Epithelial cell of prostate (primary cell): ENCODE measurements at regions not wholly inside any gene's neighbourhood (a gene's known extent, or its start where the extent isn't known, plus 50 kb on each side); places are given as distances from the start of the nearest gene placed in this dataset.

Experiments used
- DNase-seq: peaks from one replicate; pipeline ENCODE4 v3.0.0-alpha.2; 2011; ENCODE audit warnings: low read depth, low spot score
- H3K27ac ChIP-seq: fragments of 450-650 bp; 2 replicates; pipeline ENCODE4 v1.5.1; 2017; ENCODE audit warnings: mild to moderate bottlenecking

DNA sequence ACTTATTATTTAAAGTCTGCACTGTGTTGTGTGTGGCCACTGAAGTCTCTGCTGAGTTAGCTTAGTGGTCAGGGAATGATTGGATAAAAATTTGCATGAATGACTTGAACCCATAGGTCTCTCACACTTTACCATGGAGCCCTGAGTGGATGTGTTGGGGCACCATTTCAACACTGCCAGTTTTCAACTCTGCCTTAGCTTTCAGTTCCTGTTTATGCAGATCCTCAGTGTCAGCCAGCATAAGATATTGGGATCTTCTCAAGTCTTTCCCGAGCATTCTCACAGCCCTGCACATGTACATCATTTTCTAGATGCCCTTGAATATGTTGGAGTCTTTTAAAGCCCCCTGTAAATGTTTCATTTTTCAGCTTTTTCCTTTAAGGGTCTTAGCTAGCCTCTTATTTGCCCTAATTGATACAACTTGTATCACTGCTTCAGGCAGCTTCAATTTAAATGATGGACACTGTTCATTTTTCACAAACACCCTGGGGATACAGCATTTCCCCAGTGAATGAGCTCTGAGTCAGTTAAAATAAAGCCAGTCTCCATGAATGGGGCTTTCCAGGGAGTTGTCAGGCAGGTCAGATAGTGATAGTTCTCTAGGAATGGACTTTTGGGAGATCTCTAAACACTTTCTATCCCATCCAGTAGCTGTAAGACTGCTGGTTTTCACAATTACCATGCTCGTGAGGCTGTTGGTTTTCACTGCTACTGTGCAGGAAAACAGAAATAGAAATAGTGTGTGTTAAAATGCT lies 211.9 kb upstream of the PAPPA start:
- peak overlapping the region; percentile 24 for H3K27ac ChIP-seq
- no peak for DNase-seq

DNA sequence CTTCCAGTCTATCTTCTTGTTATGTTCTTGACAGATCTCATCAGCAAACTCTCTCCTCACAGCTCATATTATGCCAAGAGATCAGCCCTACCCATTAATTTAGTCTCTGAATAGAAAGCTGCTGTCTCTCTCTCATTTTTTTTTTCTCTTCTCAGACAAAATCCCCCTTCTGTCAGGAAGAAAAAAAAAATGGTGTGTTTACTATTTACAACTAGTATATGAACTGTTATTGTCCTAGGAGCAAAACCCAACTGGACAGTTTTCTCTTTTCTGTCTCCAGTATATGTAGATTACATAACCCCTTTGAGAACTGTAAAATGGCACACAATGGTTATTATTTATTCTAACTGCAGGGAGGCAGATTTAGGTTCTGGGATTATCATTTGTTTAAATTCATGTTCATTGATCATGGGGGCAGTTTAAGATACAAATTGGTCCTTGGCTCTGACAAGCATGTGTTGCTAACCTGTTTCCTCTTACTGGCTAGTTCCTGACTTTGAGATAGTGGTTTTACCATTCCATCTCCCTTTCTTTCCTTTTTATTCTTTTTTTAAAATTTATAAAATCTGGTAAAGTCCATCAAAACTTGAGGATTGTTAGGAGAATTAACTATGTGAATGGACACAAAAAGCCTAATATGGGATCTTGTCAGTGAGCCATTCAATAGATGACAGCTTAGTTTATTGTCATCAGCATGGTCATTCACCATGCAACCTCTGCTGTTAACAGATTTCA lies 210.0 kb upstream of the PAPPA start:
- peak overlapping the region; percentile 79 for H3K27ac ChIP-seq
- no peak for DNase-seq

DNA sequence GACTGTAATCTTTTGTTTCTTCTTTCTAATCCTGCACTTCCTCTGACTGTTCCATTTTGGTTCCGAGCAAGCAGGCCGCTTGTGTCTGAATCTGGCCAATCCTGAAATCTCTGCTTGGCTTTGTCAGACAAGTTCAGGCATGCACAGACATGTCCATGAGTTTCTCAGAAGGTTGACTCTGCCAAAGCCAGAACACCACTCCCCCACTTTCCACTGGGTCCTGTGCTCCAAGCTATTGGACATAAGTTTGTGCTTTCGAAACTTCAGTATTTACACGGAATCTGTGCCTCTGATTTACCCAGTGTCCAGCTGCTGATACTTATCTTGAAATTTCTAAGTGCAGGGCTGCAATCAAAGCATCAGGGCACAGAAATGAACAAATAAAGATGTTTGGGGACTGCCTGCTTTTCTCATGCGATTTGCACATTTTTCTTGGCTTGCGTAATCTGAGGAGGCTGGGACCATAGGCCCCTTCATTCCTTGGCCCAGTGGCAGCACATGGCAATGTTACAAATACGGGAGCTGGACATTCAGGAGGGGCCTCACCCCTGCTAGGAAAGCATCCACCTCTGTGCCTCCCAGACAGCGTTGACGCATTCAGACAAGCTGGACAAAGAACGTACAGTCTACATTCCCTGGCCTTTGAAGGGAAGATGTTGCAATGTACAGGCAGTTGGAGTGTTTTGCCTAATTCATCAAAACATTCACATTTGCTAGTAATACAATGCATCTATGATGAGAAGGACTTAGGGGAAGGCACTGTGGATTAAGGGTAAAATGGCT lies 209.2 kb upstream of the PAPPA start:
- peak; percentile 84 for DNase-seq
- peak overlapping the region; percentile 79 for H3K27ac ChIP-seq

DNA sequence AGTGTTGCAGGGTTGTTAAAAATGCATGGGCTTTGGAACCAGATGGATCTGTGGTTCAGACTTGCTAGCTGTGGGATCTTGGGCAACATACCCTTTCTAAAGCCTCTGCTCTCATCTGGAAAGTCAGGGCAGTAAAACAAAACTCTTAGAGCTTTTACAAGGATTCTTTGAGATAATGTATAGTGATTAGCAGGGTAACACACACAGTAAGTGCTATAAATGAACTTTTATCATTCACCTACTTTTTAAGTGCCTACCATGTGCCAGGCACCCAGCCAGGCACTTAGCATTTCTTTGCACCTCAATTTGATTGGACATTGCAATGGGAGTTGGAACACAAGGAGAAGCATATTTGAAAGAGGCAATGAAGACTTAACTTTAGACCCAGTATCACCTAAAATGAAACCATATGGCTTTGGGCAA lies 208.6 kb upstream of the PAPPA start:
- peak overlapping the region; percentile 79 for H3K27ac ChIP-seq
- DNase-seq = no peak

DNA sequence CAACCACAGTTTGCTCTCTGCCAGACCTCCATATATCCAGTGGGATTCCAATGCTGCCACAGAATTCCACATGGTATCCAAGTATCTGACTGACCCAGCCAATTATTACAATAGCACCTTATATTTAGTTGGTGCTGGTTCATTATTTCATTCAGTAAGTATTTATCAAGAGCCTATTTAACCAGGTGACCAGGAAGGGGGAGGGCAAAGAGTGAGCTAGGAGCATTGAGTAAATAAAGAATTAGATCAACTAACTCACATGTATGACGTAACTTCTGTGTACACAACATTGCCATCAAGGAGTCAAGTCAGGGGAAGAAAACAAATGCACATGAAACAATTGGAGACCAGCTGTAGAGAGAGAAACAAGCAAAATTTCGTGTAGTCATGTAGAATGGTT lies 207.1 kb upstream of the PAPPA start:
- H3K27ac ChIP-seq = no peak overlapping the region
- DNase-seq = peak; percentile 63

DNA sequence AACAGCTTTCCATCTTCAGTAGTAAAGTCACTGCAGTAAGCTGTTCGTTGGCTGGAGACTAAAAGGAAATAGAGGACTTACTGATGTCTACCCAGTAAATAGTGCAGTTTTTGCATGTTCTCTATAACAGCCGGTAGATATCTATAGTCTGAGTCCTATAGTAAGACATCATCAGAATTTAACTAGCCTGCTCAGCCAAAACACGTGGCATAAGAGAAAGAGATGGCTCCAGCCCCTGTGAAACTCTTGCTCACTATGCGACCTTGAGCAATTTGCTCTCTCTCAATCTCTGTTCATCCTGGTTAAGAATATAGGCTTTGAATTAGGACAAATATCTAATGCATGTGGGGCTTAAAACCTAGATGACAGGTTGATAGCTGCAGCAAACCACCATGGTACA lies 201.6 kb upstream of the PAPPA start:
- no peak overlapping the region for H3K27ac ChIP-seq
- DNase-seq = no peak

DNA sequence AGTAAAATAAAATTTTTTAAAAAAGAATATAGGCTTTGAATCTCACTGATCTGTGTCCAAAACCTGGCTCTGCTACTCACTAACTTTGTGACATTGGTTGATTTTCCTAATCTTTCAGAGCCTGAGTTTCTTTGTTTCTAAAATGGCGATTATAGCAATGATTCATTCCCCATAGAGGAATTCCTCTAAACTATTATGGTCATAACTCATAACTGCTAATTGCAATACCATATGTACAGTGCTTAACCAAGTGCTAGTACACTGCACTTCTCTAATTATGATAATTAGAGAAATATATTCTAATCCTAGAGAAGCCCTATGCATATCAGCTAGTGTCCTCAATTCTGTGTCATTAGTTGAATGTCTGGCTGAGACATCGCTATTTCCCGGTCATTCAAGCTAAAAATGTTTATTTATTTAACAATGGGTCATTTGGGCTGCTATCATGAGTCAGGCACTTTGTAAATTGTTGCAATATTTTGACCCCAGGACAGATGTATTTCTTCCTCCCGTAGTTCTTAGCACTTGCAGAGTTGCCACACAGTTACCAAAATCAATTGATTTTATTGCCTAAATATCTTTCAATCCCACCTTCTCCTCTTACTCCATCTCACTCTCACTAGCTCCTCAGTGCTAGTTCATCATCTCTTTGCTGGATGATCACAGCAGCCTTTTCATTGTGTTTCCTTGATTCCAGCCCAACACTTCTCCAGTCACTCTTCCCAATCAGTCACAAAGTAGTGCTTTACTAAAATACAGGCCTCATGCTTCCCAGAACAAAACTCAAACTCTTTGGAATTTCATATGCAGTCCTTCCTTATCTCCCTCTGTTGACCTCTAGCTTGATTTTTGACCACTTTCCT lies 200.9 kb upstream of the PAPPA start:
- no peak for DNase-seq
- H3K27ac ChIP-seq = no peak overlapping the region

DNA sequence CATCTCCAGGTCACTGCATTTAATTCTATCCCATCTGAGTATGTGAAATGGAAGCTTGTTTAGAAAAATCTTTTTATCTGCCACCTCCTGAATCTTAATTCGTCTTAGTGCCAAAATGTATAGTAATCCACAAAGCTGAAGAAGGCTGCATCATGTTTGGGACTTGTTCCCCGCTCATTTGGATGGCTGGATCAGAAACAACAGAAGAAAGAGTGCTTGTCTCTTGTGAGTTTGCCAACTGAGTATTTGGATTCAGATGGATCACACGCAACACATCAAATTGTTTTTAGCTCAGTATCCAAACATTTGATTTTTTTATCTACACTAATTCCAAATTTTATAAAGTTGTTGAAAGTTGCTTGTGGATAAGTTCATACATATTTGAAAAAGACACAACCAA lies 197.2 kb upstream of the PAPPA start:
- no peak overlapping the region for H3K27ac ChIP-seq
- no peak for DNase-seq

DNA sequence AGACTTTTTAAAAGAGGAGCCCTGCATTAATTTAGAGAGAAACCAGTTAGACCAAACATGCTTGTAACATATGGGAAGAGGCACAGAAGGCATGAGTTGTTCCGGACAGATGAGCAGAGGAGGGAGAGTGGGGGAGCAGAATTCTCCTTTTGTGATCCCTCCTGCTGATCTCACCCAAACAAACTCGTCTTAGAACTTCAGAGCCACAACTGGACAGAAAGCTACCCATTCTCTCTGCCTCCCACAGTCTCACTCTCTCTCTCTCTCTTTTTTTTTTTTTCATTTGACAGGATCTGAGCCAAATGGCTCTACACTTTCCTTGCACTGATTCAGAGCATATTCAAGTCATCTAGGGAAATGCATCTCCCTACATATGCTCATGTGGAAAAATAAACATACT lies 196.0 kb upstream of the PAPPA start:
- DNase-seq = no peak
- no peak overlapping the region for H3K27ac ChIP-seq

DNA sequence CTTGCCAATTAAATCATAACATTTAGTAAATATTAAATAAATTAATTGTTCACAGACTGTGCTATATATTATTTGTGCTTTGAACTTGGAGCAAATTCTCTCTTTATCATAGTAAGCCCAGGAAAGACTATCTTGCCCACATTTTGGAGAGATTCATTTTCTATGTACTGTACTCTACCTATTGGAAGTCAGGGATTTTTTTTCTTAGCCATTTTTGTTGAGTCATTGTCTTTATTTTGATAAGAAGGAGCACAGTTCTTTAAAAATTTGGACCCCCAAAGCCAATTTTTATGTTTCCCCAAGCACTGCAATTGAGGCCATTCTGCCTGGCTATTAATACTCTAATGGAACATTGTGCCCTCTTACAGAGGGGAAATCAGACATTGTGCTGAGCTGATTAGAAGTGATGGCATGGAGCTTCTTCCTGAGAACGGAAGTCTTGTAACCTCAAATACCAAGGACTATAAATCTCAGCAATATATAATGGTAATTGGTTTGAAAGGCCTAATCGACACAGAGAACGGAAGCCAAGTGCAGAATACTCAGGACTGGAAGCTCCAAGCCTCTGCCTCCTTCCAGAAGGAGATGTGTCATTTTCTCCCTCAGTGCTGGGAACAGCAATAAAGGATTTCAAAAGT lies 188.8 kb upstream of the PAPPA start:
- H3K27ac ChIP-seq = no peak overlapping the region
- no peak for DNase-seq

DNA sequence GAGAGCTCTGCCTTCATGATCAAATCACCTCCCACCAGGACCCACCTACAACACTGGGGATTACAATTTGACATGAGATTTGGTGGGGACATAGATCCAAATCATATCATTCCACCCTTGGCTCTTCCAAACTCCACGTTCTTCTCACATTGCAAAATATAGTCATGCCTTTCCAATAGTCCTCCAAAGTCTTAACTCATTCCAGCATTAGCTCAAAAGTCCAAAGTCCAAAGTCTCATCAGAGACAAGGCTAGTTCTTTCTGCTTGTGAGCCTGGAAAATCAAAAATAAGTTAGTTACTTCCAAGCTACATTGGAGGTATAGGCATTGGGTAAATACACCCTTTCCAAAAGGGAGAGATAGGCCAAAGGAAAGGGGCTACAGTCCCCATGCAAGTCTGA lies 186.9 kb upstream of the PAPPA start:
- H3K27ac ChIP-seq = no peak overlapping the region

DNA sequence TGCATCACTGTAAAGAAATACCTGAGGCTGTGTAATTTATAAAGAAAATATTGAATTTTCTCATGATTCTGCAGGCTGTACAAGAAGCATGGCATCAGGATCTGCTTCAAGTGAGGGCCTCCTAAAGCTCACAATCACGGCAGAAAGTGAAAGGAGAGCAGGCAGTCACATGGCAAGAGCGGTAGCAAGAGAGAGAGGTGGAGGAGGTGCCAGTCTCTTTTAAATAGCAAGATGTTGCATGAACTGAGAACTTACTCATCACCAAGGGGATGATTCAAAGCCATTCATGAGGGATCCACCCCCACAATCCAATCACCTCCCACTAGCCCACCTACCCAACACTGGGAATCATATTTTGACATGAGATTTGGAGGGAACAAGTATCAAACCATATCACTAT lies 184.5 kb upstream of the PAPPA start:
- DNase-seq = no peak
- H3K27ac ChIP-seq = no peak overlapping the region

More for the DNA sequence above, 186.9 kb upstream of the PAPPA start:
- DNase-seq = no peak

DNA sequence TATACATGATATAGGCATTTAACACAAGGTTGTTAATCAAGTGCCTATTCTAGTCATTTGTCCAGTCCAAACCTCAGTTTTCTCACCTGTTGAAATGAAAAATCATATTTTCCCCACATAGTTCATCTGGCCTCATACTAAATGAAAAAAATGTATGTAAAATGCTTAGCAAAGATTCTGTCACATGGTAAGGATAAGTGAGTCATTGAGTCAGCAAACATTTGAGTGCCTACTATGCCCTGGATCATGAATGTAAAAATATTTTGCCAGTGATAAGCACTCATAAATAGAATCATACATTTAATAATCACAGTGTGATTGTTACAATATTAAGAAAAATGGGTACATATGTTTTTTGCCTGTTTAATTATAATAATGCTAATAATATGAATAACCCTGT lies 181.2 kb upstream of the PAPPA start:
- no peak overlapping the region for H3K27ac ChIP-seq
- DNase-seq = no peak

DNA sequence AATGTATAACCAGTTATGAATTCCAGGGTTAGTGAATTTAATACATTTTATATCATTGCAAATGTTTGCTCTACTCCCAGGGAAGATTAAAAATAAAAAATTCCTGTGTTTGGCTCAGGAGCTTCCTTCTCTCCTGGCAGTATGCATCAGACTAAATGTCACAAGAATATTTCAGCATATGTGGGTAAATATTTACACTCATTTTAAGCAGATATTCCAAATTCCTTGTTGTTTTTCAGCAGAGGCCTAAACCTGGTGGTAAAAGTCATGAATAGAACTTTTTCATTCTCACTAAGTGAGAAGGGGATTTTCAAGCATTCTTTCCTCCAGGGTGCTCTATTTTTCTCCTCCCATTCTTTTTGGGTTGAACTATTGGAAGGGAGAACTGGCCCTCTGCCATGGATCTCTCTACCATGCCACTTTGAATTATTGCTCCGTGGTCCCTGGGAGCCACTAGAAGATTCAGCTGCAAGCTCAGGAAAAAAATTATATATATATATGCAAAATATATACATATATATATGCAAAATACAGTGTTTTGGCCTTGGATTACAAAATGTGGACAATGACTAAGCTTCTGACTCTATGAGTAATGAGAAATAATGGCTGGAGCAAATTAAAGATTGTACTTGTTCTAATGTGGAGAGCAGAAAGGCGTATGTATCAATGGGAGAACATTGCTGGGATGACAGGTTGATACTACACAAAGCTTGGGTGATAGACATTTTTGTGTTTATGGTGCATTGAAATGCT lies 180.6 kb upstream of the PAPPA start:
- DNase-seq = no peak
- H3K27ac ChIP-seq = no peak overlapping the region

DNA sequence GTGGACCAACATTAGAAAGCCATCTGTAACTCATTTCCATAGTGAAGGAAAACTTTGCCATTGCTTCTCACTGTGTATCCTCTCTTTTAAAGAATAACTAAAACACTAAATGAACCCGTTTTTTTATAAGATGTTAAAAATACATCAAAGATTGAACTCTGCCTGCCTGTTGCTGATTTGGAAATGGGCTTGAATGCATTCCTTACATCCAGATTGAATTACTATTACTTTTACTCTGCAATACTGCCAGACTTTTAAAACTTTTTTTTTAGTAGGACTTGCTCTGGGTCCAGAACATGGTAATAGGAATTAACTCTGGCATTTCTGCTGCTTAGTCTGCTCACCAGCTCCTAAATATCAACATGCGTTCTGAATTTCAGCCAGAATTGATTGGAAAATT lies 176.8 kb upstream of the PAPPA start:
- no peak overlapping the region for H3K27ac ChIP-seq
- no peak for DNase-seq

DNA sequence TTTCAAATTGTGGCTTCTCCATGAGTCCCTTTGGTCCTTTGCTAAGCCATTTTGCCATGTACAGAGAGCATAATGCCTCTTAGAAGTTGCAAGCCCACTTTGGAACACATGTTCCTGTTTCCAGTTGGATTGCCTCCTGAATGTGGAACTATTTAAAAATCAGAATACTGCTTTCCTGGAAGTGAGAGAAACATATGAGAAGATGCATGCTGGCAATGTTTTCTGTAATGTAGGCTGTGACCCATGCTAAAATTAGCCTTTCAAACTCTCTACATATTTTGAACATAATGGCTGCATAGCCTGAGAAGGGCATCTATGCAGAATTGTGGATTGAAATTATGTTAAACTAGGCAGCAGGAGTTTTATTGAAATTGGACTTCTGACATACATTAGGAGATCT lies 175.5 kb upstream of the PAPPA start:
- no peak overlapping the region for H3K27ac ChIP-seq
- no peak for DNase-seq

DNA sequence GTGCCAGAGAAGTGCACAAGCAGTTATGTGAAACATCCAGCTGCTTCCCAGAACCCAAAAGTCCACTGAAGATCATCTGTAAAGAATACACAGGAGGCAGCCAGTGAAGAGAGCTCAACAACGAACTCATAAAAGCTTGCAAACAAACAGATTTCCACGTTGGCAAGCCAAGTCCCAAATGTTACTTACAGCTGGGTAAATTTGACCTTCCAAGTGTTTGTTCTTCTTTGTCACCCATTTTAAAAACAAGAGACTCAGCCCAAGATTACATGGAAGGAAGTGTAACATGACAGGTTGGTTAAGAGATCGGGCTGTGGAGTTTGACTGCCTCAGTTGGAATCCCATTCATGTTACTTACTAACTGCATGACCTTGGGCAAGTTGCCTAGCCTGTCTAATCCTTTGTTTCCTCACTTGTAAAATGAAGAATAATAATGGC lies 174.9 kb upstream of the PAPPA start:
- DNase-seq = no peak
- H3K27ac ChIP-seq = no peak overlapping the region

DNA sequence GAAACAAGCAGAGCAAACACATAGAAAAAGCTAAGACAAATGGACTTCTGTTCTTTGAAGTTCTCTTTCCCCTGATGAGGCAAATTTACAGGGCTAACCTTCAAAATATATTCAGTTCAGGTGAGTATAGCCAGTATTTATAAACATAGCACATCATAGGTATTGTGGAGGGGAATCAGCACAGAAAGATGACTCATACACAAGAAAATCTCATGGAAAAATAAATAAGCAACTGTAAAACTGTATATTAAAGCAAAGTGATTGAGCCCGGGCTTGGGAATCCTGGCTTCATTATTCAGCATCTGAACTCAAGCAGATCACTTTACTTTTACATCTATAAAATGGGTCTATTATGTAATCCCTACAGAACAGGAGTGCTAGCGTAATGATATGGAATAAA lies 173.5 kb upstream of the PAPPA start:
- H3K27ac ChIP-seq = no peak overlapping the region
- no peak for DNase-seq

DNA sequence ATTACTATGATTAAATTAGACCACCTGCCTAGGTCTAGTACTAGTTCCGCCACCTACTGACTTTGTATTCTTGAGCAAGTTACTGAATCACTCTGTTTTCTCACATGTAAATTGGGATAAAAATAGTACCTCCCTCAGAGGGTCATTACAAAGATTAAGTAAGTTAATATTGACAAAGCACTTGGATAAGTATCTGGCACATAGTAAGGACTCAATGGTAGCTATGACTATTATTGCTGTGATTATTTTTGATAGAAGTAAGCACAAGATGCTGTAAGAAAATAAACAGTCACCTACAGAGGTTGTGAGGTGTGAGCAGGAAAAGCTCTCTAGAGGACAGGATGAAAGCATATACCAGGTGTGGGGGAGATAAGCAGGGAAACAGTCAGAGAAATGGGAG lies 173.1 kb upstream of the PAPPA start:
- DNase-seq = no peak
- H3K27ac ChIP-seq = no peak overlapping the region
